ENCODE measurements at regions not wholly inside any gene's neighbourhood (a gene's known extent, or its start where the extent isn't known, plus 50 kb on each side); places are given as distances from the start of the nearest gene placed in this dataset.

- no peak overlapping the region for H2AFZ ChIP-seq (ENCODE audit: low read length)
- H3K4me1 ChIP-seq (ENCODE audit: insufficient read depth, low read length, poor library complexity, severe bottlenecking), result peaks cover 6% of the 10 kb centered on the region
- H3K79me2 ChIP-seq (ENCODE audit: insufficient read depth, low read length), result no peaks in the 10 kb centered on the region
- H3K27me3 ChIP-seq (ENCODE audit: insufficient read depth, low read length, poor library complexity, severe bottlenecking), result no peaks in the 10 kb centered on the region
- no peaks in the 10 kb centered on the region for H3K9me2 ChIP-seq (replicated peaks; ENCODE audit: low read depth, low read length)
- H3K9me3 ChIP-seq (ENCODE audit: insufficient read depth, low read depth, low read length), result no peaks in the 10 kb centered on the region
- no peak overlapping the region for H3K4me2 ChIP-seq (ENCODE audit: low read depth, low read length, poor library complexity, severe bottlenecking)
- no peaks in the 10 kb centered on the region for H4K20me1 ChIP-seq (ENCODE audit: insufficient read depth, low read length, poor library complexity, severe bottlenecking)
- no peak overlapping the region for H3K4me3 ChIP-seq (ENCODE audit: low read length, poor library complexity, severe bottlenecking)
- H3K36me3 ChIP-seq (ENCODE audit: insufficient read depth, low read length), result no peaks in the 10 kb centered on the region
- H3K9ac ChIP-seq (ENCODE audit: low read depth, low read length, poor library complexity, severe bottlenecking), result no peak overlapping the region
- TF ChIP-seq CTCF (conservative IDR thresholded peaks at IDR 0.05; ENCODE audit: low read length) (no peak), EZH2phosphoT487 (IDR thresholded peaks at IDR 0.05; ENCODE audit: borderline replicate concordance) (no peak)
- H3F3A ChIP-seq (ENCODE audit: low read depth), result no peaks in the 10 kb centered on the region
Observed at GRCh38 chr20:11717562-11717961, 200.1 kb upstream of the BTBD3 start.

GRCh38 chr20:11718474-11719094 lies 199.1 kb upstream of the BTBD3 start:
- H2AFZ ChIP-seq (ENCODE audit: low read length), result no peak overlapping the region
- TF ChIP-seq CTCF (conservative IDR thresholded peaks at IDR 0.05; ENCODE audit: low read length) (no peak), EZH2phosphoT487 (IDR thresholded peaks at IDR 0.05; ENCODE audit: borderline replicate concordance) (no peak)
- no peaks in the 10 kb centered on the region for H3K9me3 ChIP-seq (ENCODE audit: insufficient read depth, low read depth, low read length)
- H3K79me2 ChIP-seq (ENCODE audit: insufficient read depth, low read length), result no peaks in the 10 kb centered on the region
- no peak overlapping the region for H3K9ac ChIP-seq (ENCODE audit: low read depth, low read length, poor library complexity, severe bottlenecking)
- no peak overlapping the region for H3K4me3 ChIP-seq (ENCODE audit: low read length, poor library complexity, severe bottlenecking)
- no peaks in the 10 kb centered on the region for H3F3A ChIP-seq (ENCODE audit: low read depth)
- H4K20me1 ChIP-seq (ENCODE audit: insufficient read depth, low read length, poor library complexity, severe bottlenecking), result no peaks in the 10 kb centered on the region
- H3K9me2 ChIP-seq (replicated peaks; ENCODE audit: low read depth, low read length), result no peaks in the 10 kb centered on the region
- H3K4me2 ChIP-seq (ENCODE audit: low read depth, low read length, poor library complexity, severe bottlenecking), result no peak overlapping the region
- H3K4me1 ChIP-seq (ENCODE audit: insufficient read depth, low read length, poor library complexity, severe bottlenecking), result peaks cover 6% of the 10 kb centered on the region
- H3K27me3 ChIP-seq (ENCODE audit: insufficient read depth, low read length, poor library complexity, severe bottlenecking), result no peaks in the 10 kb centered on the region
- H3K36me3 ChIP-seq (ENCODE audit: insufficient read depth, low read length), result no peaks in the 10 kb centered on the region

GRCh38 chr20:11719153-11719552 lies 198.5 kb upstream of the BTBD3 start:
- H3K4me1 ChIP-seq (ENCODE audit: insufficient read depth, low read length, poor library complexity, severe bottlenecking), result peaks cover 6% of the 10 kb centered on the region
- H3F3A ChIP-seq (ENCODE audit: low read depth), result no peaks in the 10 kb centered on the region
- H2AFZ ChIP-seq (ENCODE audit: low read length), result no peak overlapping the region
- no peaks in the 10 kb centered on the region for H3K79me2 ChIP-seq (ENCODE audit: insufficient read depth, low read length)
- H4K20me1 ChIP-seq (ENCODE audit: insufficient read depth, low read length, poor library complexity, severe bottlenecking), result no peaks in the 10 kb centered on the region
- TF ChIP-seq EZH2phosphoT487 (IDR thresholded peaks at IDR 0.05; ENCODE audit: borderline replicate concordance) (no peak), CTCF (conservative IDR thresholded peaks at IDR 0.05; ENCODE audit: low read length) (no peak)
- H3K36me3 ChIP-seq (ENCODE audit: insufficient read depth, low read length), result no peaks in the 10 kb centered on the region
- H3K9ac ChIP-seq (ENCODE audit: low read depth, low read length, poor library complexity, severe bottlenecking), result no peak overlapping the region
- no peaks in the 10 kb centered on the region for H3K27me3 ChIP-seq (ENCODE audit: insufficient read depth, low read length, poor library complexity, severe bottlenecking)
- H3K9me3 ChIP-seq (ENCODE audit: insufficient read depth, low read depth, low read length), result no peaks in the 10 kb centered on the region
- H3K9me2 ChIP-seq (replicated peaks; ENCODE audit: low read depth, low read length), result no peaks in the 10 kb centered on the region
- no peak overlapping the region for H3K4me2 ChIP-seq (ENCODE audit: low read depth, low read length, poor library complexity, severe bottlenecking)
- H3K4me3 ChIP-seq (ENCODE audit: low read length, poor library complexity, severe bottlenecking), result no peak overlapping the region
